GM12878 (cell line): ENCODE measurements at regions not wholly inside any gene's neighbourhood (a gene's known extent, or its start where the extent isn't known, plus 50 kb on each side); places are given as distances from the start of the nearest gene placed in this dataset.

ENCODE experiments used
- ATAC-seq: fragments of 200-7000 bp; cut with Tn5 transposase; 3 replicates; pipeline ENCODE4 v1.9.1; 2020; ENCODE audit warnings: mild to moderate bottlenecking, moderate library complexity
- BruUV-seq: library from RNA; stranded (reverse); fragments of 400-500 nt; replicated peaks from 2 replicates; lab custom pipeline; 2021; lab: Mats Ljungman, UMichigan
- CTCF ChIA-PET: fragments of 300-600 bp; sonication (Branson Sonifier 250); formaldehyde crosslinking; extraction: SDS; loops from one replicate; lab custom pipeline; 2021; ENCODE audit warnings: inconsistent platforms; lab: Yijun Ruan, JAX
- POLR2A ChIA-PET: fragments of 350-600 bp; formaldehyde crosslinking; extraction: SDS; loops from one replicate; lab custom pipeline; 2021; ENCODE audit warnings: inconsistent platforms; lab: Charles Lee
- RAD21 ChIA-PET: fragments of 300-600 bp; sonication (Branson Sonifier 250); formaldehyde crosslinking; loops from one replicate; lab custom pipeline; 2023; ENCODE audit warnings: antibody characterized with exemption; ENCODE audit not compliant: unreplicated experiment; lab: Charles Lee
- SMC1A ChIA-PET: fragments of 300-600 bp; sonication (Branson Sonifier 250); formaldehyde crosslinking; loops from one replicate; lab custom pipeline; 2023; ENCODE audit not compliant: unreplicated experiment, uncharacterized antibody; lab: Charles Lee
- DNase-seq: peaks from one replicate; pipeline ENCODE4 v3.0.0-alpha.2; 2011; ENCODE audit warnings: low read depth, low spot score
- FAIRE-seq: peaks from 3 replicates; lab custom pipeline; 2011; peaks lifted over from hg19 to GRCh38; lab: Jason Lieb, UNC
- H2AFZ ChIP-seq: 2 replicates; pipeline ENCODE4 v1.6.0; 2011; ENCODE audit warnings: low read depth, low read length, control low read depth; ENCODE audit not compliant: control insufficient read depth
- H3K27ac ChIP-seq: 2 replicates; pipeline ENCODE4 v1.5.1; 2011; ENCODE audit warnings: control low read depth; ENCODE audit not compliant: control insufficient read depth, insufficient read depth
- H3K27me3 ChIP-seq, 2 experiments: replicated peaks in 1 of 2; 2 replicates each; pipeline versions ENCODE4 v1.6.0 to v1.6.1; 2011; ENCODE audit warnings: low read length in 1 of 2; ENCODE audit not compliant: control insufficient read depth in 2 of 2, insufficient read depth in 2 of 2
- H3K36me3 ChIP-seq, 2 experiments: 2 replicates each; pipeline ENCODE4 v1.5.1; 2011; ENCODE audit warnings: low read length in 1 of 2; ENCODE audit not compliant: control insufficient read depth in 2 of 2, insufficient read depth in 2 of 2
- H3K4me1 ChIP-seq: 2 replicates; pipeline ENCODE4 v1.6.1; 2011; ENCODE audit warnings: mild to moderate bottlenecking, low read length, moderate library complexity, mixed read lengths; ENCODE audit not compliant: control insufficient read depth, insufficient read depth
- H3K4me2 ChIP-seq: 2 replicates; pipeline ENCODE4 v1.6.0; 2011; ENCODE audit warnings: control low read depth; ENCODE audit not compliant: control insufficient read depth, insufficient read depth
- H3K4me3 ChIP-seq: fragments of 200-600 bp; sonication (generic); 2 replicates; pipeline ENCODE4 v1.5.1; 2016
- H3K79me2 ChIP-seq: 2 replicates; pipeline ENCODE4 v1.6.0; 2011; ENCODE audit warnings: low read length; ENCODE audit not compliant: control insufficient read depth, insufficient read depth
- H3K9ac ChIP-seq: 2 replicates; pipeline ENCODE4 v1.8.0; 2011; ENCODE audit warnings: low read length, control low read depth, mixed read lengths; ENCODE audit not compliant: control insufficient read depth, insufficient read depth
- H3K9me3 ChIP-seq: replicated peaks from 3 replicates; pipeline ENCODE4 v1.5.1; 2011; ENCODE audit warnings: mild to moderate bottlenecking, low read length; ENCODE audit not compliant: control insufficient read depth, insufficient read depth
- H4K20me1 ChIP-seq: 2 replicates; pipeline ENCODE4 v1.6.0; 2011; ENCODE audit not compliant: control insufficient read depth, insufficient read depth
- BMI1 ChIP-seq: fragments of 450-650 bp; IDR thresholded peaks from 2 replicates; pipeline ENCODE4 v1.6.1; 2016; ENCODE audit warnings: mild to moderate bottlenecking, moderate library complexity, borderline replicate concordance
- EED ChIP-seq: sonication (generic); IDR thresholded peaks from 2 replicates; pipeline ENCODE4 v1.6.1; 2016; ENCODE audit warnings: antibody characterized with exemption, low read depth
- IRF4 ChIP-seq: IDR thresholded peaks from 2 replicates; pipeline ENCODE4 v1.6.1; 2011; ENCODE audit warnings: low read depth, low read length
- JUND ChIP-seq: IDR thresholded peaks from 2 replicates; pipeline ENCODE4 v1.6.1; 2012; ENCODE audit warnings: low read depth, mild to moderate bottlenecking, low read length, improper control_type of control experiment, moderate library complexity
- MXI1 ChIP-seq: fragments of 150-350 bp; IDR thresholded peaks from 2 replicates; pipeline ENCODE4 v1.6.1; 2011; ENCODE audit warnings: low read depth, mild to moderate bottlenecking, inconsistent platforms, low read length, improper control_type of control experiment
- NFXL1 ChIP-seq: fragments of 450-650 bp; IDR thresholded peaks from 2 replicates; pipeline ENCODE4 v1.6.1; 2017; ENCODE audit warnings: antibody characterized with exemption, mild to moderate bottlenecking, borderline replicate concordance
- NFYA ChIP-seq: IDR thresholded peaks from 2 replicates; pipeline ENCODE4 v1.6.1; 2011; ENCODE audit warnings: low read depth, mild to moderate bottlenecking, low read length, improper control_type of control experiment, borderline replicate concordance
- RAD21 ChIP-seq: IDR thresholded peaks from 2 replicates; pipeline ENCODE4 v1.6.1; 2011; ENCODE audit warnings: mild to moderate bottlenecking, low read depth, low read length, moderate library complexity; ENCODE audit not compliant: insufficient read depth
- SREBF2 ChIP-seq: IDR thresholded peaks from 2 replicates; pipeline ENCODE4 v1.6.1; 2012; ENCODE audit warnings: mild to moderate bottlenecking, low read length
- YBX1 ChIP-seq: fragments of 450-650 bp; IDR thresholded peaks from 2 replicates; pipeline ENCODE4 v1.6.1; 2016; ENCODE audit warnings: antibody characterized with exemption
- ZZZ3 ChIP-seq: IDR thresholded peaks from 2 replicates; pipeline ENCODE4 v1.6.1; 2011; ENCODE audit warnings: low read depth; ENCODE audit not compliant: control insufficient read depth, insufficient read length
- WGBS: methylation state at CpG from one replicate; pipeline ENCODE4 v1.1.6; 2016; ENCODE audit warnings: low lambda C conversion rate; ENCODE audit not compliant: insufficient replicate concordance, insufficient coverage; ENCODE audit errors: missing lambda C conversion rate; 5-methylcytosine and 5-hydroxymethylcytosine counted together
- in situ Hi-C: fragments of 300-500 bp; cut with MboI; formaldehyde crosslinking; loops from 9 replicates; pipeline ENCODE4 v1.14.3; 2018; ENCODE audit warnings: mixed read lengths
- intact Hi-C: fragments of 100-400 bp; cut with micrococcal nuclease; formaldehyde crosslinking; loops from one replicate; pipeline ENCODE4 v1.14.2; 2022; ENCODE audit not compliant: unreplicated experiment
- TF ChIP-seq, protein P1 (sequence below): fragments of 450-650 bp; IDR thresholded peaks from 2 replicates; pipeline ENCODE4 v1.6.1; 2017; ENCODE audit warnings: mild to moderate bottlenecking, moderate library complexity
- TF ChIP-seq, protein P2 (sequence below): fragments of 450-650 bp; IDR thresholded peaks from 2 replicates; pipeline ENCODE4 v1.6.1; 2017; ENCODE audit warnings: low read depth, mild to moderate bottlenecking, moderate library complexity
- TF ChIP-seq, protein P3 (sequence below): fragments of 450-650 bp; conservative IDR thresholded peaks from 2 replicates; pipeline ENCODE4 v1.6.1; 2017; ENCODE audit warnings: mild to moderate bottlenecking, moderate library complexity
- TF ChIP-seq, protein P4 (sequence below): fragments of 450-650 bp; IDR thresholded peaks from 2 replicates; pipeline ENCODE4 v1.6.1; 2017; ENCODE audit warnings: antibody characterized with exemption, mild to moderate bottlenecking, moderate library complexity

DNA sequence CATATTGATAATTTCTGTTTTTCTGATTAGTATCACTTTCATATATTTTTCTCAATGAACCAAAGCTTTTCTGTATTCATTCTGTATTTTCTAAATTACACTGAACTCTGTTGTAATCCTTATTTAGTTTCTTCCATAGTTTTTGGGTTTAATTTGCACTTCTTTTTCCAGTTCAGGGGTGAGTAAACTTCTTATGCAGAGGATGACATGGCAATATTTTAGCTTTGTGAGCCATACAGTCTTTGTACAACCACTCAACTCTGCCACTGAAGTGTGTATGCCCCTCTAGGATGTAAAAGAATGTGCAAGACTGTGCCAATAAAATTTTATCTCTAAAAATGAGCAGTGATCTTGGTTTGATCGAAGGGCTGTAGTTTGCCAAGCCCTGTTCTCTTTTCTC is 239.0 kb upstream of the CITED2 start:
- Histone ChIP-seq H4K20me1 (no peaks in the 10 kb centered on the region), H3K79me2 (no peaks in the 10 kb centered on the region), H2AFZ (no peak overlapping the region), H3K9me3 (no peaks in the 10 kb centered on the region), H3K36me3 (no peaks in the 10 kb centered on the region), H3K4me3 (no peak overlapping the region), H3K4me1 (no peaks in the 10 kb centered on the region), H3K9ac (no peak overlapping the region), H3K27ac (no peak overlapping the region), H3K27me3 (no peaks in the 10 kb centered on the region), H3K4me2 (no peak overlapping the region)
- no peak for FAIRE-seq
- ChIA-PET POLR2A (no interaction called here), SMC1A (interaction anchor here (1.3 kb wide), 1 partner anchor 12 kb away, joined by 5 read pairs; no protein-coding TSS in a partner anchor), CTCF (interaction anchor here (0.6 kb wide), 1 partner anchor 13 kb away, joined by 5 read pairs; no protein-coding TSS in a partner anchor), RAD21 (no interaction called here)
- no peak for DNase-seq
- 24% methylated on average over 1 of the region's 1 CpG for WGBS
- ATAC-seq, result no peak
- in situ Hi-C loops, result no loop called here
- intact Hi-C loops, result no loop called here
- BruUV-seq, result no TSS peak
- TF ChIP-seq RAD21 (no peak), NFYA (no peak), NFXL1 (no peak), BMI1 (no peak), SREBF2 (no peak), IRF4 (no peak), JUND (no peak), MXI1 (no peak), ZZZ3 (no peak), YBX1 (no peak), EED (no peak)
- TF ChIP-seq, protein P1, sequence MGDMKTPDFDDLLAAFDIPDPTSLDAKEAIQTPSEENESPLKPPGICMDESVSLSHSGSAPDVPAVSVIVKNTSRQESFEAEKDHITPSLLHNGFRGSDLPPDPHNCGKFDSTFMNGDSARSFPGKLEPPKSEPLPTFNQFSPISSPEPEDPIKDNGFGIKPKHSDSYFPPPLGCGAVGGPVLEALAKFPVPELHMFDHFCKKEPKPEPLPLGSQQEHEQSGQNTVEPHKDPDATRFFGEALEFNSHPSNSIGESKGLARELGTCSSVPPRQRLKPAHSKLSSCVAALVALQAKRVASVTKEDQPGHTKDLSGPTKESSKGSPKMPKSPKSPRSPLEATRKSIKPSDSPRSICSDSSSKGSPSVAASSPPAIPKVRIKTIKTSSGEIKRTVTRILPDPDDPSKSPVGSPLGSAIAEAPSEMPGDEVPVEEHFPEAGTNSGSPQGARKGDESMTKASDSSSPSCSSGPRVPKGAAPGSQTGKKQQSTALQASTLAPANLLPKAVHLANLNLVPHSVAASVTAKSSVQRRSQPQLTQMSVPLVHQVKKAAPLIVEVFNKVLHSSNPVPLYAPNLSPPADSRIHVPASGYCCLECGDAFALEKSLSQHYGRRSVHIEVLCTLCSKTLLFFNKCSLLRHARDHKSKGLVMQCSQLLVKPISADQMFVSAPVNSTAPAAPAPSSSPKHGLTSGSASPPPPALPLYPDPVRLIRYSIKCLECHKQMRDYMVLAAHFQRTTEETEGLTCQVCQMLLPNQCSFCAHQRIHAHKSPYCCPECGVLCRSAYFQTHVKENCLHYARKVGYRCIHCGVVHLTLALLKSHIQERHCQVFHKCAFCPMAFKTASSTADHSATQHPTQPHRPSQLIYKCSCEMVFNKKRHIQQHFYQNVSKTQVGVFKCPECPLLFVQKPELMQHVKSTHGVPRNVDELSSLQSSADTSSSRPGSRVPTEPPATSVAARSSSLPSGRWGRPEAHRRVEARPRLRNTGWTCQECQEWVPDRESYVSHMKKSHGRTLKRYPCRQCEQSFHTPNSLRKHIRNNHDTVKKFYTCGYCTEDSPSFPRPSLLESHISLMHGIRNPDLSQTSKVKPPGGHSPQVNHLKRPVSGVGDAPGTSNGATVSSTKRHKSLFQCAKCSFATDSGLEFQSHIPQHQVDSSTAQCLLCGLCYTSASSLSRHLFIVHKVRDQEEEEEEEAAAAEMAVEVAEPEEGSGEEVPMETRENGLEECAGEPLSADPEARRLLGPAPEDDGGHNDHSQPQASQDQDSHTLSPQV, result no peak
- TF ChIP-seq, protein P2, sequence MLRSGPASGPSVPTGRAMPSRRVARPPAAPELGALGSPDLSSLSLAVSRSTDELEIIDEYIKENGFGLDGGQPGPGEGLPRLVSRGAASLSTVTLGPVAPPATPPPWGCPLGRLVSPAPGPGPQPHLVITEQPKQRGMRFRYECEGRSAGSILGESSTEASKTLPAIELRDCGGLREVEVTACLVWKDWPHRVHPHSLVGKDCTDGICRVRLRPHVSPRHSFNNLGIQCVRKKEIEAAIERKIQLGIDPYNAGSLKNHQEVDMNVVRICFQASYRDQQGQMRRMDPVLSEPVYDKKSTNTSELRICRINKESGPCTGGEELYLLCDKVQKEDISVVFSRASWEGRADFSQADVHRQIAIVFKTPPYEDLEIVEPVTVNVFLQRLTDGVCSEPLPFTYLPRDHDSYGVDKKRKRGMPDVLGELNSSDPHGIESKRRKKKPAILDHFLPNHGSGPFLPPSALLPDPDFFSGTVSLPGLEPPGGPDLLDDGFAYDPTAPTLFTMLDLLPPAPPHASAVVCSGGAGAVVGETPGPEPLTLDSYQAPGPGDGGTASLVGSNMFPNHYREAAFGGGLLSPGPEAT, result no peak
- TF ChIP-seq, protein P3, sequence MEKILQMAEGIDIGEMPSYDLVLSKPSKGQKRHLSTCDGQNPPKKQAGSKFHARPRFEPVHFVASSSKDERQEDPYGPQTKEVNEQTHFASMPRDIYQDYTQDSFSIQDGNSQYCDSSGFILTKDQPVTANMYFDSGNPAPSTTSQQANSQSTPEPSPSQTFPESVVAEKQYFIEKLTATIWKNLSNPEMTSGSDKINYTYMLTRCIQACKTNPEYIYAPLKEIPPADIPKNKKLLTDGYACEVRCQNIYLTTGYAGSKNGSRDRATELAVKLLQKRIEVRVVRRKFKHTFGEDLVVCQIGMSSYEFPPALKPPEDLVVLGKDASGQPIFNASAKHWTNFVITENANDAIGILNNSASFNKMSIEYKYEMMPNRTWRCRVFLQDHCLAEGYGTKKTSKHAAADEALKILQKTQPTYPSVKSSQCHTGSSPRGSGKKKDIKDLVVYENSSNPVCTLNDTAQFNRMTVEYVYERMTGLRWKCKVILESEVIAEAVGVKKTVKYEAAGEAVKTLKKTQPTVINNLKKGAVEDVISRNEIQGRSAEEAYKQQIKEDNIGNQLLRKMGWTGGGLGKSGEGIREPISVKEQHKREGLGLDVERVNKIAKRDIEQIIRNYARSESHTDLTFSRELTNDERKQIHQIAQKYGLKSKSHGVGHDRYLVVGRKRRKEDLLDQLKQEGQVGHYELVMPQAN, result no peak
- TF ChIP-seq, protein P4, sequence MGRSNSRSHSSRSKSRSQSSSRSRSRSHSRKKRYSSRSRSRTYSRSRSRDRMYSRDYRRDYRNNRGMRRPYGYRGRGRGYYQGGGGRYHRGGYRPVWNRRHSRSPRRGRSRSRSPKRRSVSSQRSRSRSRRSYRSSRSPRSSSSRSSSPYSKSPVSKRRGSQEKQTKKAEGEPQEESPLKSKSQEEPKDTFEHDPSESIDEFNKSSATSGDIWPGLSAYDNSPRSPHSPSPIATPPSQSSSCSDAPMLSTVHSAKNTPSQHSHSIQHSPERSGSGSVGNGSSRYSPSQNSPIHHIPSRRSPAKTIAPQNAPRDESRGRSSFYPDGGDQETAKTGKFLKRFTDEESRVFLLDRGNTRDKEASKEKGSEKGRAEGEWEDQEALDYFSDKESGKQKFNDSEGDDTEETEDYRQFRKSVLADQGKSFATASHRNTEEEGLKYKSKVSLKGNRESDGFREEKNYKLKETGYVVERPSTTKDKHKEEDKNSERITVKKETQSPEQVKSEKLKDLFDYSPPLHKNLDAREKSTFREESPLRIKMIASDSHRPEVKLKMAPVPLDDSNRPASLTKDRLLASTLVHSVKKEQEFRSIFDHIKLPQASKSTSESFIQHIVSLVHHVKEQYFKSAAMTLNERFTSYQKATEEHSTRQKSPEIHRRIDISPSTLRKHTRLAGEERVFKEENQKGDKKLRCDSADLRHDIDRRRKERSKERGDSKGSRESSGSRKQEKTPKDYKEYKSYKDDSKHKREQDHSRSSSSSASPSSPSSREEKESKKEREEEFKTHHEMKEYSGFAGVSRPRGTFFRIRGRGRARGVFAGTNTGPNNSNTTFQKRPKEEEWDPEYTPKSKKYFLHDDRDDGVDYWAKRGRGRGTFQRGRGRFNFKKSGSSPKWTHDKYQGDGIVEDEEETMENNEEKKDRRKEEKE, result no peak
